ENCODE measurements at regions not wholly inside any gene's neighbourhood (a gene's known extent, or its start where the extent isn't known, plus 50 kb on each side); places are given as distances from the start of the nearest gene placed in this dataset.

- Histone ChIP-seq H3K4me2 (ENCODE audit: insufficient read depth, low read length) (no peak overlapping the region), H3K79me2 (ENCODE audit: control insufficient read depth, insufficient read depth, low read length) (no peaks in the 10 kb centered on the region), H3K36me3 (ENCODE audit: control insufficient read depth in 2 of 2, extremely low read depth in 1 of 2, insufficient read depth in 2 of 2, low read length in 2 of 2) (no peaks in the 10 kb centered on the region), H4K20me1 (replicated peaks; ENCODE audit: control insufficient read depth, extremely low read depth, insufficient read depth, low read length) (no peaks in the 10 kb centered on the region), H3K9me3 (replicated peaks; ENCODE audit: control insufficient read depth, insufficient read depth, low read length) (no peaks in the 10 kb centered on the region), H3K4me1 (ENCODE audit: control insufficient read depth, extremely low read depth, insufficient read depth, low read length) (peaks cover 20% of the 10 kb centered on the region), H3K9ac (replicated peaks; ENCODE audit: extremely low read depth, insufficient read depth, low read length) (no peak overlapping the region), H3K27ac (ENCODE audit: insufficient read depth, low read depth, low read length) (no peak overlapping the region), H3K9me1 (replicated peaks; ENCODE audit: control insufficient read depth, extremely low read depth, insufficient read depth, low read length) (no peaks in the 10 kb centered on the region), H3K27me3 (ENCODE audit: control insufficient read depth in 2 of 2, insufficient read depth in 2 of 2, low read length in 2 of 2) (no peaks in the 10 kb centered on the region), H2AFZ (ENCODE audit: low read depth, low read length) (no peak overlapping the region), H3K4me3 (replicated peaks in 1 of 3; ENCODE audit: insufficient read depth in 1 of 3, low read depth in 1 of 3, low read length in 3 of 3) (no peak overlapping the region)
- dilution Hi-C loops (cut with MboI; ENCODE audit: extremely low pct_ligation_motif_present, low sequenced_read_pairs), result no loop called here
- intact Hi-C loops (cut with micrococcal nuclease), result no loop called here
- ChIA-PET POLR2A (no interaction called here), CTCF (interaction anchor here (0.6 to 1.7 kb wide), 7 partner anchors 8 to 530 kb away, joined by 3 to 8 read pairs (median 3); no protein-coding TSS in a partner anchor)
- no peak for TF ChIP-seq POLR2AphosphoS5 (IDR thresholded peaks at IDR 0.05; ENCODE audit: insufficient read depth, low read depth, low read length)
- DNase-seq (ENCODE audit: low read depth, low spot score), result no peak
- FAIRE-seq, result no peak
- BruUV-seq (replicated peaks), result no TSS peak
Measured at GRCh38 chr1:234554218-234554697, 55.7 kb downstream of the IRF2BP2 start.

DNA sequence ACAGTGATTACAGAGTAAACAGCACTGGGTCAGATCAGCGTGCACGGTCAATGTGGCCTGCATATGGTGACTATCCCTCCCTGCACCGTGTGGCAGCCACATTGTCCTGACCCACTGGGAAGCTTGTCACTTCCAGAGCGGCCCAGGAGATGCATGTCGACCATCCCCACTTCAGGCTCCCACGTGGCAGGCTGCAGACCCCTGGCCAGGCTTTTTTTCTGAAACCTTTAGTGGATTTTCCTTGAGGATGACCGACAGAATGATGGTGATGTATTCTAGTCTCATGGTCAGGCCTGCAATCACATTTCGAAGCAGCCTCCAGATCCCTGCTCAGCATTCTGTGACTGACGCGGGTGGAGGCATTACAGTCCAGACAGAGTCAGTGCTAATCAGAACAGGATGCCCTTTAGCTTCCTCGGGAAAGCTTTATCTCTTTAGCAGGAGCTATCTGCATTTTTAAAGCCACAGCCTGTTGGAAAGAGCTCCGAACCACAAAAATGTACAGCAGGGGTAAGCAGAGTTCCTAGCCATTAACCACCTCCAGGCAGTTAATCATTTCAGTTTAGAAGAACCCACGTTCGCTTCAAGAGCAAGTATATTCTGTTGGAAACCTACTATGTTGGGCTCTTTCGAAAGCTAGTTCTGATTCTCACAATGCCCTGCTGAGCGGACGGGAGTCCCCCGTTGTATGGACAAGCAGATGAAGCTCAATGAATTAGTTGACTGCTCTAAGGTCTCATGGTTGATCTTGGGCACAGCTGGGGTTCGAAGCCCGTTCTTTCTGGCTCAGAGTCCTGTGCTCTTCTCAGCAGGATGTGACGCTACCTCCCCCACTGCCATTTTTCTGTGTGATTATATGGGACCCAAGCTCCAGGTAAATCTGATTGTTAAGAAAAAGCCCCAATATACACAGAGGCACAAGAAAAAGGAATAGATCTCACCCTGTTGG lies 56.5 kb downstream of the IRF2BP2 start:
- H3K79me2 ChIP-seq (ENCODE audit: control insufficient read depth, insufficient read depth, low read length), result no peaks in the 10 kb centered on the region
- DNase-seq (ENCODE audit: low read depth, low spot score), result peak; percentile 45
- peak; percentile 56 for FAIRE-seq
- TF ChIP-seq GATA2 (IDR thresholded peaks at IDR 0.05; ENCODE audit: insufficient read depth, insufficient read length, low read depth, low read length) (peak; percentile 66), POLR2A (IDR thresholded peaks at IDR 0.05; ENCODE audit: low read depth, low read length) (no peak), MYC (IDR thresholded peaks at IDR 0.05; ENCODE audit: low read depth, low read length) (no peak), JUN (IDR thresholded peaks at IDR 0.05; ENCODE audit: borderline replicate concordance, insufficient read depth, insufficient read length, low read depth) (no peak), POLR2AphosphoS5 (IDR thresholded peaks at IDR 0.05; ENCODE audit: insufficient read depth, low read depth, low read length) (no peak)
- no peaks in the 10 kb centered on the region for H3K36me3 ChIP-seq (ENCODE audit: control insufficient read depth in 2 of 2, extremely low read depth in 1 of 2, insufficient read depth in 2 of 2, low read length in 2 of 2)
- H4K20me1 ChIP-seq (replicated peaks; ENCODE audit: control insufficient read depth, extremely low read depth, insufficient read depth, low read length), result no peaks in the 10 kb centered on the region
- H3K9me1 ChIP-seq (replicated peaks; ENCODE audit: control insufficient read depth, extremely low read depth, insufficient read depth, low read length), result no peaks in the 10 kb centered on the region
- H3K27ac ChIP-seq (ENCODE audit: insufficient read depth, low read depth, low read length), result no peak overlapping the region
- H2AFZ ChIP-seq (ENCODE audit: low read depth, low read length), result peak overlapping the region; percentile 7
- no peak overlapping the region for H3K9ac ChIP-seq (replicated peaks; ENCODE audit: extremely low read depth, insufficient read depth, low read length)
- no peak overlapping the region for H3K4me2 ChIP-seq (ENCODE audit: insufficient read depth, low read length)
- POLR2A ChIA-PET, result no interaction called here
- no TSS peak for BruUV-seq (replicated peaks)
- H3K9me3 ChIP-seq (replicated peaks; ENCODE audit: control insufficient read depth, insufficient read depth, low read length), result no peaks in the 10 kb centered on the region
- intact Hi-C loops (cut with micrococcal nuclease) (no loop called here), dilution Hi-C loops (cut with MboI; ENCODE audit: extremely low pct_ligation_motif_present, low sequenced_read_pairs) (no loop called here)
- no peak overlapping the region for H3K4me3 ChIP-seq (replicated peaks in 1 of 3; ENCODE audit: insufficient read depth in 1 of 3, low read depth in 1 of 3, low read length in 3 of 3)
- CTCF ChIA-PET, result interaction anchor here (0.6 to 1.7 kb wide), 9 partner anchors 9 to 540 kb away, joined by 3 to 8 read pairs (median 3); no protein-coding TSS in a partner anchor
- H3K4me1 ChIP-seq (ENCODE audit: control insufficient read depth, extremely low read depth, insufficient read depth, low read length), result peaks cover 20% of the 10 kb centered on the region
- no peaks in the 10 kb centered on the region for H3K27me3 ChIP-seq (ENCODE audit: control insufficient read depth in 2 of 2, insufficient read depth in 2 of 2, low read length in 2 of 2)
